ENCODE measurements at regions not wholly inside any gene's neighbourhood (a gene's known extent, or its start where the extent isn't known, plus 50 kb on each side); places are given as distances from the start of the nearest gene placed in this dataset.

DNA sequence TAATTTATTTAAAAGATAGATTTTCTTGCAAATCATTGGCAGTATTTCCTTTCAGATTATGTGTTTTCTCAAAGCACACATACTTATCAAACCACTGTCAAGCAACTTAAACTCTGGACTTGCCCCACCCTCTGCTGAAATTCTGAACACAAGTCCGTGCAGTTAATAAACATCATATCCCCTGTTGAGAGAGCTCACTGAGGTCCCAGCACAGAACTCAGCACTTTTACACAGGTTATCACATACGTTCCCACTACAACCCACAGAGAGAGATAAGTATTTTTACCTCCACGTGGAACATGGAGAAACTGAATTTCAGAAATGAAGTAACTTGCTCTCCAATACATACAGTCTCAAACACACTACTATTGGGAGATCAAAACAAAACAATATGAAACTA lies 267.6 kb upstream of the IGF1R start:
- TF ChIP-seq, protein P1, sequence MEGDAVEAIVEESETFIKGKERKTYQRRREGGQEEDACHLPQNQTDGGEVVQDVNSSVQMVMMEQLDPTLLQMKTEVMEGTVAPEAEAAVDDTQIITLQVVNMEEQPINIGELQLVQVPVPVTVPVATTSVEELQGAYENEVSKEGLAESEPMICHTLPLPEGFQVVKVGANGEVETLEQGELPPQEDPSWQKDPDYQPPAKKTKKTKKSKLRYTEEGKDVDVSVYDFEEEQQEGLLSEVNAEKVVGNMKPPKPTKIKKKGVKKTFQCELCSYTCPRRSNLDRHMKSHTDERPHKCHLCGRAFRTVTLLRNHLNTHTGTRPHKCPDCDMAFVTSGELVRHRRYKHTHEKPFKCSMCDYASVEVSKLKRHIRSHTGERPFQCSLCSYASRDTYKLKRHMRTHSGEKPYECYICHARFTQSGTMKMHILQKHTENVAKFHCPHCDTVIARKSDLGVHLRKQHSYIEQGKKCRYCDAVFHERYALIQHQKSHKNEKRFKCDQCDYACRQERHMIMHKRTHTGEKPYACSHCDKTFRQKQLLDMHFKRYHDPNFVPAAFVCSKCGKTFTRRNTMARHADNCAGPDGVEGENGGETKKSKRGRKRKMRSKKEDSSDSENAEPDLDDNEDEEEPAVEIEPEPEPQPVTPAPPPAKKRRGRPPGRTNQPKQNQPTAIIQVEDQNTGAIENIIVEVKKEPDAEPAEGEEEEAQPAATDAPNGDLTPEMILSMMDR (IDR thresholded peaks at IDR 0.05): no peak
- TF ChIP-seq EZH2 (IDR thresholded peaks at IDR 0.05; ENCODE audit: borderline replicate concordance, insufficient read depth, low read depth, low read length, poor library complexity, severe bottlenecking): no peak
